Suprapubic skin (tissue), 4 donors: ENCODE measurements at regions not wholly inside any gene's neighbourhood (a gene's known extent, or its start where the extent isn't known, plus 50 kb on each side); places are given as distances from the start of the nearest gene placed in this dataset.

Source experiments
- DNase-seq, 2 donors: peaks; one replicate each; pipeline ENCODE4 v3.0.0-alpha.2; 2019; ENCODE audit warnings: low spot score in 2 of 2
- H3K27ac ChIP-seq: fragments of 200-600 bp; sonication (generic); one replicate; pipeline ENCODE4 v1.5.1; 2019
- H3K27me3 ChIP-seq: fragments of 200-600 bp; sonication (generic); one replicate; pipeline ENCODE4 v1.5.1; 2019
- H3K36me3 ChIP-seq: fragments of 200-600 bp; sonication (generic); one replicate; pipeline ENCODE4 v1.5.1; 2019
- H3K4me1 ChIP-seq: fragments of 200-600 bp; sonication (generic); one replicate; pipeline ENCODE4 v1.5.1; 2019
- H3K4me3 ChIP-seq: fragments of 200-600 bp; sonication (generic); one replicate; pipeline ENCODE4 v1.5.1; 2019; ENCODE audit warnings: mild to moderate bottlenecking
- H3K9me3 ChIP-seq: fragments of 200-600 bp; sonication (generic); one replicate; pipeline ENCODE4 v1.5.1; 2019
- CTCF ChIP-seq, 2 donors: fragments of 200-600 bp in 1 of 2; fragments of 450-650 bp in 1 of 2; sonication (generic) in 1 of 2; IDR thresholded peaks; one replicate each; pipeline ENCODE4 v1.5.1; 2016 to 2019; ENCODE audit warnings: antibody characterized with exemption in 2 of 2, mild to moderate bottlenecking in 1 of 2, moderate library complexity in 1 of 2
- EP300 ChIP-seq: sonication (generic); formaldehyde crosslinking; IDR thresholded peaks from one replicate; pipeline ENCODE4 v1.6.1; 2017; ENCODE audit warnings: antibody characterized with exemption
- POLR2A ChIP-seq, 2 donors: fragments of 450-650 bp; IDR thresholded peaks; one replicate each; pipeline ENCODE4 v1.6.1; 2017; ENCODE audit warnings: antibody characterized with exemption in 2 of 2, mild to moderate bottlenecking in 2 of 2, moderate library complexity in 2 of 2
- POLR2AphosphoS5 ChIP-seq, 3 donors: sonication (generic); formaldehyde crosslinking; IDR thresholded peaks; one replicate each; pipeline ENCODE4 v1.6.1; 2017; ENCODE audit warnings: antibody characterized with exemption in 3 of 3
- WGBS: methylation state at CpG from one replicate; pipeline ENCODE4 v1.1.5; 2018; 5-methylcytosine and 5-hydroxymethylcytosine counted together

GRCh38 chr3:110077093-110077492 lies 739.7 kb upstream of the DPPA4 start:
- Histone ChIP-seq H3K36me3 (no peaks in the 10 kb centered on the region), H3K27ac (no peak overlapping the region)
- 82% methylated on average over 1 of the region's 1 CpG for WGBS

GRCh38 chr3:110093411-110093810 lies 756.1 kb upstream of the DPPA4 start:
- no peak for DNase-seq
- Histone ChIP-seq H3K4me1 (no peaks in the 10 kb centered on the region), H3K27ac (no peak overlapping the region), H3K36me3 (no peaks in the 10 kb centered on the region), H3K9me3 (peaks cover 6% of the 10 kb centered on the region), H3K4me3 (no peak overlapping the region), H3K27me3 (no peaks in the 10 kb centered on the region)
- TF ChIP-seq EP300 (no peak), CTCF (IDR thresholded peaks at IDR 0.05) (no peak), POLR2AphosphoS5 (IDR thresholded peaks at IDR 0.05) (no peak), POLR2A (IDR thresholded peaks at IDR 0.05) (no peak)

More at GRCh38 chr3:110077093-110077492, 739.7 kb upstream of the DPPA4 start:
- no peaks in the 10 kb centered on the region for H3K4me1 ChIP-seq
- TF ChIP-seq CTCF (IDR thresholded peaks at IDR 0.05) (no peak), POLR2AphosphoS5 (IDR thresholded peaks at IDR 0.05) (no peak), POLR2A (IDR thresholded peaks at IDR 0.05) (no peak), EP300 (no peak)
- DNase-seq, result no peak
- H3K4me3 ChIP-seq, result no peak overlapping the region
- no peaks in the 10 kb centered on the region for H3K9me3 ChIP-seq
- no peaks in the 10 kb centered on the region for H3K27me3 ChIP-seq

- Histone ChIP-seq H3K4me1 (no peaks in the 10 kb centered on the region), H3K27ac (no peak overlapping the region), H3K4me3 (no peak overlapping the region), H3K36me3 (no peaks in the 10 kb centered on the region), H3K27me3 (no peaks in the 10 kb centered on the region), H3K9me3 (peaks cover 6% of the 10 kb centered on the region)
- no peak for DNase-seq
- TF ChIP-seq CTCF (IDR thresholded peaks at IDR 0.05) (no peak), EP300 (no peak), POLR2AphosphoS5 (IDR thresholded peaks at IDR 0.05) (no peak), POLR2A (IDR thresholded peaks at IDR 0.05) (no peak)
Measured at GRCh38 chr3:110093812-110094401, 756.6 kb upstream of the DPPA4 start.

GRCh38 chr3:110099711-110100110 lies 762.4 kb upstream of the DPPA4 start:
- no peaks in the 10 kb centered on the region for H3K27me3 ChIP-seq
- H3K4me3 ChIP-seq, result no peak overlapping the region
- H3K4me1 ChIP-seq, result no peaks in the 10 kb centered on the region
- H3K27ac ChIP-seq, result no peak overlapping the region
- no peak for DNase-seq
- TF ChIP-seq EP300 (no peak), CTCF (IDR thresholded peaks at IDR 0.05) (no peak), POLR2A (IDR thresholded peaks at IDR 0.05) (no peak)
- 66% methylated on average over 5 of the region's 5 CpGs for WGBS
- peaks cover 6% of the 10 kb centered on the region for H3K9me3 ChIP-seq
- no peaks in the 10 kb centered on the region for H3K36me3 ChIP-seq

GRCh38 chr3:110101361-110101760 lies 764.0 kb upstream of the DPPA4 start:
- TF ChIP-seq CTCF (IDR thresholded peaks at IDR 0.05), result no peak
- TF ChIP-seq POLR2A (IDR thresholded peaks at IDR 0.05), result no peak
- TF ChIP-seq POLR2AphosphoS5 (IDR thresholded peaks at IDR 0.05), result no peak
- TF ChIP-seq EP300, result no peak
- no peak for DNase-seq
- Histone ChIP-seq H3K9me3 (peaks cover 6% of the 10 kb centered on the region), H3K4me1 (no peaks in the 10 kb centered on the region), H3K27ac (no peak overlapping the region), H3K36me3 (no peaks in the 10 kb centered on the region), H3K4me3 (no peak overlapping the region), H3K27me3 (no peaks in the 10 kb centered on the region)
